Activated CD4-positive, alpha-beta memory T cell treated with anti-CD3 and anti-CD28 coated beads, Interleukin-2, amount 10 ng/mL, durations not matched to agents 7 days and 5 days (primary cell): ENCODE measurements at regions not wholly inside any gene's neighbourhood (a gene's known extent, or its start where the extent isn't known, plus 50 kb on each side); places are given as distances from the start of the nearest gene placed in this dataset.
"Not testable (repeated sequence)": the region's sequence is repeated elsewhere in the genome, so short reads cannot be mapped to it uniquely, and the experiment has no call there.

Experiments
- CTCF ChIA-PET: fragments of 350-600 bp; sonication (Branson Sonifier 250); formaldehyde crosslinking; loops from one replicate; lab custom pipeline; 2021; ENCODE audit warnings: antibody characterized with exemption, inconsistent platforms; lab: Charles Lee
- POLR2A ChIA-PET: fragments of 350-600 bp; sonication (Branson Sonifier 250); formaldehyde crosslinking; loops from one replicate; lab custom pipeline; 2021; ENCODE audit warnings: antibody characterized with exemption; lab: Charles Lee
- DNase-seq: peaks from one replicate; pipeline ENCODE4 v3.0.0-alpha.2; 2020
- H3K27ac Mint-ChIP-seq: one replicate; pipeline ENCODE4 v1.8.0; 2021; ENCODE audit warnings: mild to moderate bottlenecking, mixed read lengths
- H3K27me3 Mint-ChIP-seq: one replicate; pipeline ENCODE4 v1.8.0; 2021; ENCODE audit warnings: mixed read lengths
- H3K36me3 Mint-ChIP-seq: one replicate; pipeline ENCODE4 v1.8.0; 2021; ENCODE audit warnings: low read depth, mixed read lengths
- H3K4me1 Mint-ChIP-seq: one replicate; pipeline ENCODE4 v1.8.0; 2021; ENCODE audit warnings: mixed read lengths
- H3K4me3 Mint-ChIP-seq: one replicate; pipeline ENCODE4 v1.8.0; 2021; ENCODE audit warnings: mild to moderate bottlenecking, mixed read lengths
- H3K9me3 Mint-ChIP-seq: one replicate; pipeline ENCODE4 v1.8.0; 2021; ENCODE audit warnings: mixed read lengths

DNA sequence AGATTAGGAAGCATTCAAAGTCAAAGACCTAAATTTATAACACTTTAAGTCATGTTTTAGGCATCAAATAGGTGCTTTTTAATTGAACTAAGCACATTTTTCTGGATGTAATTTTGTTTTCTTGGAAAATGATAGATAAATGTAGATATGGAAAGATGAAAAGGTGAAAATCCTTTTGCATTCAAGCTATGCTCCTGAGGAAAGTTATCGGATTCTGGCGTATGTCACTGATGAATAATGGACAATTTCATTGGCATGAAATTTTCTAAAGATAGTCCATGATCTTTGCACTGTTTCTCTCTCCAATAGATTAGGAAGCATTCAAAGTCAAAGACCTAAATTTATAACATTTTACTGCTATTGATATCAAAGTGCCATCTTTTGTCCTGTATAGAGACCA lies 444.2 kb upstream of the PABPC4L start:
- H3K36me3 Mint-ChIP-seq = no peaks in the 10 kb centered on the region
- no peak for DNase-seq
- ChIA-PET POLR2A (no interaction called here), CTCF (no interaction called here)
- no peaks in the 10 kb centered on the region for H3K4me1 Mint-ChIP-seq
- H3K9me3 Mint-ChIP-seq = peaks cover 5% of the 10 kb centered on the region
- no peaks in the 10 kb centered on the region for H3K27me3 Mint-ChIP-seq
- no peak overlapping the region for H3K27ac Mint-ChIP-seq
- H3K4me3 Mint-ChIP-seq = no peak overlapping the region

DNA sequence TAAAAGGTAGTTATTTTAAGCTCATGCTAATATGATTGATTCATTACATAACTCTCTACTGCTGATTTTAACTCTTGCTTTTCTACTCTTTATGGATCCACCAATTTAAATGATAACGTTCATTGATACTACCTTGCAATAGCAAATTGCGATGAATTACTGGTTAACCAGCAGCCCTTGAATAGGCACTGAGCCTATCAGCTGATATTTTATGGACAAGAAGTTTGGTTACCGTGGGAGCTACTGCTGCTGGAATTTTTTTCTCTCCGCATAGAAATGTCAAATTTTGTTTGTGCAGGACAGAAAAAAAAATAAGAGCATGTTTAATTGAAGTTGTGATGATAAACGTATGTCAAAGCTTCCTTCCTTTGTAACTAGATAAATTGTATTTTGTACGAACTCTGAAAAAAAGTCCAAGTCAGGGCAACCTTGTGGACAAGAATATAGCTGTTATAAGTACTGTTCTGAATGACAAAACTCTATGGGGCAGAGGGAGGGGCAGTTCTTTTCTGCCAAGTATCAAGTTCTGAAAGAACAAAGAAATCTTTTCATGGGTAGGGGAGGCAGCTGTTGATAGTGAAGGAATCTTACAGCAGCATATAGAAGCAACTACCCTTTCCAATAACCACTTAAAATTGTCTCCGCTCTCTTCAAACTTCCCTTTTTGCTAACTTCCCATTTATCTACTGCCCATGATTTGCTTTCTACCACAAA lies 434.9 kb upstream of the PABPC4L start:
- H3K27me3 Mint-ChIP-seq = no peaks in the 10 kb centered on the region
- H3K4me1 Mint-ChIP-seq = no peaks in the 10 kb centered on the region
- no peak overlapping the region for H3K4me3 Mint-ChIP-seq
- H3K9me3 Mint-ChIP-seq = peaks cover 1% of the 10 kb centered on the region
- ChIA-PET CTCF (no interaction called here), POLR2A (no interaction called here)
- no peaks in the 10 kb centered on the region for H3K36me3 Mint-ChIP-seq
- DNase-seq = no peak
- H3K27ac Mint-ChIP-seq = no peak overlapping the region

DNA sequence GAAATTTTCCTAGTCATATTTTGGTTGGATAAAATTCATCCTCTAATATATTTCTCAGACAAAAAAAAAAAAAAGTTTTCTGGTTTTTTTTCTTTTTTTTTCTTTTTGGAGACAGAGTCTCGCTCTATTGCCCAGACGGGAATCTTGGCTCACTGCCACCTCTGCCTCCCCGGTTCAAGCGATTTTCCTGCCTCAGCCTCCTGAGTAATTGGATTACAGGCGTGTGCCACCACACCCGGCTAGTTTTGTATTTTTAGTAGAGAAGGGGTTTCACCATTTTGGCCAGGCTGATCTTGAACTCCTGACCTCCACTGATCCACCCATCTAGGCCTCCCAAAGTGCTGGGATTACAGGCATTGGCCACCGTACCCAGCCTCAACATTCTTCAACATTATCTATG lies 432.7 kb upstream of the PABPC4L start:
- ChIA-PET POLR2A (no interaction called here), CTCF (no interaction called here)
- no peaks in the 10 kb centered on the region for H3K4me1 Mint-ChIP-seq
- DNase-seq = no peak
- H3K4me3 Mint-ChIP-seq = no peak overlapping the region
- H3K36me3 Mint-ChIP-seq = no peaks in the 10 kb centered on the region
- H3K27me3 Mint-ChIP-seq = no peaks in the 10 kb centered on the region
- H3K27ac Mint-ChIP-seq = no peak overlapping the region
- H3K9me3 Mint-ChIP-seq = peaks cover 3% of the 10 kb centered on the region

DNA sequence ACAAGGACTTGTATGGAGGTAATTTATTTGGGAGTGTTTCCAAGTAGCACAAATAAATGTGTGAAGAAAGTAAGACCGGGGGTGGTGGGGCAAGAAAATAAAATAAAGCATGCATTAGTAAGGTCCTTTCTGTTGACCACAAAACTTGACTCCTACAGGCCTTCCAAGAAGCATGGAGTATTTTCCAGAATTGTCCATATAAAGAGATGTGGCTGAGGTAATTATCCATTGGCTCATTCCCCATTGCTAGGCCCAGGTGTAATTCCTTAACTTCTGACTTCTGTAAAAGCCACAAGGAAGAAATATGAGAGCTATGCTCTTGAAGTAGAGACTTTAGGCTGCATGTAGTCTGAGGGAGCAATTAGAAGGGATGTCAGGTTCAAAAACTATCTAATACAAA lies 430.5 kb upstream of the PABPC4L start:
- H3K27me3 Mint-ChIP-seq = no peaks in the 10 kb centered on the region
- peaks cover 3% of the 10 kb centered on the region for H3K9me3 Mint-ChIP-seq
- CTCF ChIA-PET = no interaction called here
- POLR2A ChIA-PET = no interaction called here
- H3K27ac Mint-ChIP-seq = no peak overlapping the region
- DNase-seq = no peak
- H3K36me3 Mint-ChIP-seq = no peaks in the 10 kb centered on the region
- no peaks in the 10 kb centered on the region for H3K4me1 Mint-ChIP-seq
- H3K4me3 Mint-ChIP-seq = no peak overlapping the region

DNA sequence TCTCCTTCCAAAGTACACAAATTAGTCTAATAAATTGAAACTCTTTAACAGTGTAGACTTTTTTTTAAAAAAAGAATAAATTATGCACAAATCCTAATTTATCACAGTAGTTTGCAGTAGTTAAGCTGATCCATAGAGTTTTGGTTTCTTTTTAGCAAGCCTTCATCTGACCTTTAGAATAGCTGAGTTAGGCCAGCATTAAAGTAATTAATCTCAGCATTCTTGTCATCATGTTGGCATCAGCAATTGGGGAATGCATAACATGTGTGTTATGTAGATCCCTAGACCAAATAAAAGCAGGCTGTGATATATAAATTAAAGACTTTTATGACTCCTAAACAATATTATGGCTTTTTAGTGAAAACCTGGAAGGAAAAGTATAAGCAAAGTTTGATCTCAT lies 426.5 kb upstream of the PABPC4L start:
- Mint-ChIP-seq H3K27ac (no peak overlapping the region), H3K27me3 (no peaks in the 10 kb centered on the region), H3K9me3 (peaks cover 3% of the 10 kb centered on the region), H3K4me3 (no peak overlapping the region), H3K36me3 (no peaks in the 10 kb centered on the region), H3K4me1 (no peaks in the 10 kb centered on the region)
- ChIA-PET POLR2A (no interaction called here), CTCF (no interaction called here)
- DNase-seq = no peak

DNA sequence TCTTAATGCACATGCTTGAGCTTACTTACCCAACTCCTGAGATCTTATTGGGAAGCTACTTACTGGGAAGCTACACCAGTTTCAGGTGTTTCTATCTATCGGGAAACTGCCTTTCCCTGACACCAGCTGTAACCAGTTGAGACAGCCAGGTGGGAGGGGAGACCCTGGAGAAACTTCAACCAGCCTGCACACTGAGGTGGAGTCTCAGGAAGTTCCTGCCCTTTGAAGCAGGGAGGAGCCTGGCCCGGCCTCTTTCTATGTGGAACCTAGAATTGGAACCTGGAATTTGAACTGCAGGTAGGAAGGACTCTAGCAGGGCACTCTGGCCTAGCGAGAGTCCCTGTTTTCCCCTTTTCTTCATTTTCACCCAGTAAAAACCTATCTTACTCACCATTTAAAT lies 425.8 kb upstream of the PABPC4L start:
- no peak for DNase-seq
- H3K36me3 Mint-ChIP-seq = no peaks in the 10 kb centered on the region
- ChIA-PET POLR2A (no interaction called here), CTCF (no interaction called here)
- no peaks in the 10 kb centered on the region for H3K27me3 Mint-ChIP-seq
- H3K9me3 Mint-ChIP-seq = peaks cover 4% of the 10 kb centered on the region
- no peak overlapping the region for H3K27ac Mint-ChIP-seq
- H3K4me1 Mint-ChIP-seq = no peaks in the 10 kb centered on the region
- no peak overlapping the region for H3K4me3 Mint-ChIP-seq

DNA sequence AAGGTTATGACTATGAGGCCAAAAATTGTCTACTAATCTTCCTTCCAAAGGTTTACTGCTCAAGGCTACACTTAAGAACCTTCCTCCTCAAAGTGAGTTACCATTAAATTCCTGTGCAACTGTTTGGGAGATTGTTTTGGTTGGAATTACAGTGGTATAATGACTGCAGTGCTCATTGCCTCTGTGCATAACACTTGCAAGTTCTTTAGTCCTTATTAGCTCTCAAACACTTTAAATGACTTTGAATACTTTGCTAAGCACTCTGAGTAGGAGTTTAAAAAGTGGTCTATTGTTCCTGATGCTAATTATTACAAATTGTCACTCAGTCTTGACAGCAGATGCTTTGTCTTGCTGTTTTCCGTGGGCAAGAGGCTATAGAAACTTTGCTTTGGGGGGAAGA lies 422.8 kb upstream of the PABPC4L start:
- no peak for DNase-seq
- POLR2A ChIA-PET = no interaction called here
- Mint-ChIP-seq H3K9me3 (peaks cover 2% of the 10 kb centered on the region), H3K27ac (no peak overlapping the region), H3K4me3 (no peak overlapping the region), H3K36me3 (no peaks in the 10 kb centered on the region), H3K27me3 (no peaks in the 10 kb centered on the region), H3K4me1 (no peaks in the 10 kb centered on the region)
- CTCF ChIA-PET = no interaction called here

DNA sequence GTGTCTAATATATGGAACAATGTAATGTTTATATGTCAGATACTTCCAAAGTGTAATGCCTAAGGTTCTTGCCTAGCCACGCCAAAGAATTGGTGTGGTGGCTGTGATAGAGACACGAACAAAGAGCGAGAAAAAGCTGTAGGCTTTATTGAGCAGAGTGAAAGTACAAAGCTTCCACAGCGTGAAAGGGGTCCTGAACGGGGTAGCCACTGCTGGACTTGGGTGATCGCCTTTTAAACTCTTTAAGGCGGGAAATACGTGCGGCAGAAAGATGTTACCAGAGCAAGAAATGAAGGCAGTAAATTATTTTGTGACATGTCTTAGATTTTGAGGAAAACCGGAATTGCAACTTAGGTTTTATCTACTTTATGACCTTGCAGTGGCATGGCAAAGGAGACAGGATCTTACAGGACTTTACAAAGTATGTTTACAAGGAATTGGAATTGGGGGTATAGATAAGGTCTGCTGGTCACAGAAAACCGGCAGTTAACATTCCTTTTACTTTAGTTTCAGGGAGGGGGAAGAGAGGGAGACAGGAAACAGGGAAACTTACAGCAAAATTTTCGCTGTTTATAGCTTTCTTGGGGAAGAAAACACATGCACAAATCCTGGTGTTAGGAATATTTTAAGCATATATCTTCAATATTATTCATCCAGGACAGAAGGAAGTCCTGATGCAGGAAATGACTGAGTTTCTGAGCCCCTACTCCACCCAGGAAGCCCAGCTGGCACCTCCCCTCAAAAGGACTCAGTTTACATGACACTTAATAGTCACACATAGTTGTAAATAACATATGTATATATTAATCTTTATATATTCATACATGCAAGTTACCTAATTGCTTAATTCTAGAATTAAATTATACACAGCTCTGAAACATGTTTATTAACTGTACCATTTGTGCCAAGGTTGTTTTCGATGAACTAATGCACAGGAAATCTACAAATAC lies 421.3 kb upstream of the PABPC4L start:
- H3K9me3 Mint-ChIP-seq, POLR2A ChIA-PET, H3K4me3 Mint-ChIP-seq, H3K27me3 Mint-ChIP-seq, H3K4me1 Mint-ChIP-seq, H3K36me3 Mint-ChIP-seq, CTCF ChIA-PET, H3K27ac Mint-ChIP-seq, DNase-seq: not testable (repeated sequence)

DNA sequence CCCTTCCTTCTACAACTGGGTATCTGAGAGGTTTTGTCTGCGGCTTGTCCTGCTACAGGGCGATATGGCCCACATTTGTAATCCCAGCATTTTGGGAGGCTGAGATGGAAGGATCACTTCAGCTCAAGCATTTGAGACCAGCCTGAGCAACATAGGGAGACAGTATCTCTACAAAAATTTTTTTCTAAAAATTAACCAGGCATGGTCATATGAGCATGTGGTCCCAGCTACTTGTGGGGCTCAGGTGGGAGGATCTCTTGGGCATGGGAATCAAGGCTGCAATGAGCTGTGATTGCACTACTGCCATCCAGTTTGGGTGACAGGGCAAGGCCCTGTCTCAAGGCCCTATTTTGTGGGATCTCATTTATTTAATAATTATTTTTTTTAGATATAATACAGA lies 420.6 kb upstream of the PABPC4L start:
- H3K9me3 Mint-ChIP-seq = peaks cover 5% of the 10 kb centered on the region
- H3K4me1 Mint-ChIP-seq = no peaks in the 10 kb centered on the region
- CTCF ChIA-PET = no interaction called here
- H3K27ac Mint-ChIP-seq = no peak overlapping the region
- DNase-seq = no peak
- POLR2A ChIA-PET = no interaction called here
- no peak overlapping the region for H3K4me3 Mint-ChIP-seq
- no peaks in the 10 kb centered on the region for H3K27me3 Mint-ChIP-seq
- no peaks in the 10 kb centered on the region for H3K36me3 Mint-ChIP-seq

DNA sequence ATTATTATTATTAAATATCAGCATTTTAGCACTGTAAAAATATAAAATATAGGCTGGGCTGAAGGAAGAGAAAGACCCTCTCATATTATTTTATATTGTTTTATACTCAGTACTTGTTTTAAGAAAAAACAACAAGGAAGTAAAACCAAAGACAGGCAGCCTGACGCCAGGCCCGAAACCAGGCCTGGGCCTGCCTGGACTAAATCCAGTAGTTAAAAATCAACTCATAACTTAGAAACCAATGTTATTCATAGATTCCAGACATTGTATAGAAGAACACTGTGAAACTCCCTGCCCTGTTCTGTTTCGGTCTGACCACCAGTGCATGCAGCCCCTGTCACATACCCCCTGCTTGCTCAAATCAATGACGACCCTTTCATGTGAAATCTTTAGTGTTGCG lies 420.1 kb upstream of the PABPC4L start:
- CTCF ChIA-PET, H3K4me1 Mint-ChIP-seq, H3K36me3 Mint-ChIP-seq, H3K27me3 Mint-ChIP-seq, DNase-seq, POLR2A ChIA-PET, H3K9me3 Mint-ChIP-seq, H3K4me3 Mint-ChIP-seq, H3K27ac Mint-ChIP-seq: not testable (repeated sequence)

DNA sequence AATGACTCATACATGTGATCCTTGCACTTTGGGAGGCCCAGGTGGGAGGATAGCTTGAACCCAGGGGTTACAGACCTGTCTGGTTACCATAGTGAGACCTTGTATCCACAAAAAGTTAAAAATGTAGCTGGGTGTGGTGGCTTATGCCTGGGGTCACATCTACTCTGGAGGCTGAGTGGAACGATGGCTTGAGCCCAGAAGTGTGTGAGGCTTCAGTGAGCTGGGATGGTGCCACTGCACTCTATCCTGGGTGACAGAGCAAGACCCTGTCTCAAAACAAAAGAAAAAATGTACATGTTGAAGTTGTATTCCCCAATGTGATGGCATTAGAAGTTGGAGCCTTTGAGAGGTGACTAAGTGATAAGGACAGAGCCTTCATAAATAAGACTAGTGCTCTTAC lies 409.4 kb upstream of the PABPC4L start:
- CTCF ChIA-PET = no interaction called here
- DNase-seq = no peak
- H3K27me3 Mint-ChIP-seq = no peaks in the 10 kb centered on the region

DNA sequence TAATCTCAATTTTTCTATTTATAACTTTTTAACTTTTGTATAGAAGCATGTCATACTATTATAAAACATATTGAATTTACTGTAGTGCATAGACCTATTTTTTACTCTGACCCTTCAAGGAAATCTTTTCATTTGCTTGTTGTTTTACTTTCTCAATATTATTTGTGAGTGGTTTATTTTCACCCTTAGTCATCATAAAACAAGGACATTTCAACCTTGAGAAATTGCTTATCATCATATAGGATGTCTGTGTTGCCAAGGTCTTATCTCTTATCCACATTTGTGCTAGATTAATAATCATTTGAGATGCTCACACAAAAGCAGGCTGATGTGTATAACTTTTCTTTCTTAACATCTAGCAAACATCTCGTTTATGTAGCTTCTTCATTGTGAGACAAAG lies 408.6 kb upstream of the PABPC4L start:
- H3K4me1 Mint-ChIP-seq = no peaks in the 10 kb centered on the region
- no peak overlapping the region for H3K4me3 Mint-ChIP-seq
- POLR2A ChIA-PET = no interaction called here
- CTCF ChIA-PET = no interaction called here
- DNase-seq = no peak
- no peaks in the 10 kb centered on the region for H3K27me3 Mint-ChIP-seq
- H3K36me3 Mint-ChIP-seq = no peaks in the 10 kb centered on the region
- no peaks in the 10 kb centered on the region for H3K9me3 Mint-ChIP-seq
- H3K27ac Mint-ChIP-seq = no peak overlapping the region

More for the DNA sequence above, 409.4 kb upstream of the PABPC4L start:
- POLR2A ChIA-PET = no interaction called here
- Mint-ChIP-seq H3K36me3 (no peaks in the 10 kb centered on the region), H3K27ac (no peak overlapping the region), H3K4me3 (no peak overlapping the region), H3K9me3 (no peaks in the 10 kb centered on the region), H3K4me1 (no peaks in the 10 kb centered on the region)

DNA sequence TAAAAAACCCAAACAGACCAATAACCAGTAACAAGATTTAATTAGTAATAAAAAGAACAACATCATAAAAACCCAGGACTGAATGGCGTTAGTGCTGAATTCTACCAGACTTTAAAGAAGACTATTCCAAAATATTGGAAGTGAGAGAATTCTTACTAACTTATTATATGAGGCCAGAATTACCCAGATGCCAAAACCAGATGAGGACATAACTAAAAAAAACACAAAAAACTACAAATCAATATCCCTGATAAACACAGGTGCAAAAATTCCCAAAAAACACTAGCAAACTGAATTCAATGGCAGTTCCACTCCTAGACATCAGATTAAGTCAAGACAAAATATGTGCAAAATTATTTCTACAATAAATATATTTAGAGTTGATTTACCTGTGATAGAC lies 400.1 kb upstream of the PABPC4L start:
- DNase-seq = no peak
- ChIA-PET POLR2A (no interaction called here), CTCF (no interaction called here)
- Mint-ChIP-seq H3K27ac (no peak overlapping the region), H3K27me3 (no peaks in the 10 kb centered on the region), H3K4me1 (no peaks in the 10 kb centered on the region), H3K4me3 (no peak overlapping the region), H3K36me3 (no peaks in the 10 kb centered on the region), H3K9me3 (peaks cover 6% of the 10 kb centered on the region)

DNA sequence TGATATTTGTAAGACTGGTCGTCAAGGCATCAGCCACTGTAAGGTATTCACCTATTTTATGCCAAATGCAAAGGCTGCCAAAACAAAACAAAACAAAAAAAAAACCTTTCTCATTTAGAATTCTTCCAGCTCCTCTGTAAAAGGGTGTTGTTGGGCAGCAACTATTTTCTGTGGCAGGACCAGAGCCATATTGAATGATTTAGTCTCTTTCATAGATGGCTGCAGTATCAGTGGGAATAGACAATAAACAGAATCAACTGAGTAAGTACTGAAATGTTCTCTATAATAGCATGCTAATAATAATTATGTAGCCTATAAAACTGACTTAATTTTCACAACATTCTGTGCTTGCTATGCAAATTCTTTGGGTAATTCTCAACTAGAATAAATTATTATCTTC lies 389.7 kb upstream of the PABPC4L start:
- ChIA-PET CTCF (no interaction called here), POLR2A (no interaction called here)
- no peak for DNase-seq
- no peaks in the 10 kb centered on the region for H3K4me1 Mint-ChIP-seq
- no peak overlapping the region for H3K27ac Mint-ChIP-seq
- H3K27me3 Mint-ChIP-seq = no peaks in the 10 kb centered on the region
- no peak overlapping the region for H3K4me3 Mint-ChIP-seq
- no peaks in the 10 kb centered on the region for H3K36me3 Mint-ChIP-seq
- H3K9me3 Mint-ChIP-seq = no peaks in the 10 kb centered on the region
